ENCODE measurements at regions not wholly inside any gene's neighbourhood (a gene's known extent, or its start where the extent isn't known, plus 50 kb on each side); places are given as distances from the start of the nearest gene placed in this dataset.

GRCh38 chr1:234963904-234964702 is 164.5 kb downstream of the TOMM20 start (continued):
- TF ChIP-seq ZBTB40 (IDR thresholded peaks at IDR 0.05) (no peak), ZBTB40 (CRISPR knock-in tag; IDR thresholded peaks at IDR 0.05) (peak; percentile 27; the same call in 1 of the 2 replicates), ZBTB14 (CRISPR knock-in tag; IDR thresholded peaks at IDR 0.05) (no peak), AGO1 (IDR thresholded peaks at IDR 0.05; ENCODE audit: low read depth, low read length, poor library complexity, severe bottlenecking) (no peak), FOXK2 (IDR thresholded peaks at IDR 0.05) (peak; percentile 64), NCOA1 (CRISPR knock-in tag; IDR thresholded peaks at IDR 0.05) (no peak; the same call in 1 of the 2 replicates), PRMT3 (CRISPR knock-in tag; IDR thresholded peaks at IDR 0.05; ENCODE audit: borderline replicate concordance, low read depth) (0 out of 2 replicates have a peak, but pooled peaks have one; percentile 55), RFX5 (IDR thresholded peaks at IDR 0.05; ENCODE audit: low read depth, low read length) (no peak), MEIS1 (CRISPR knock-in tag; IDR thresholded peaks at IDR 0.05; ENCODE audit: borderline replicate concordance) (no peak), SNAPC2 (CRISPR knock-in tag; IDR thresholded peaks at IDR 0.05) (peak; percentile 68; the same call in 1 of the 2 replicates), TRIM22 (IDR thresholded peaks at IDR 0.05) (no peak), ZNF710 (CRISPR knock-in tag; IDR thresholded peaks at IDR 0.05; ENCODE audit: borderline replicate concordance) (peak; percentile 69; the same call in 1 of the 2 replicates), ZNF577 (CRISPR knock-in tag; IDR thresholded peaks at IDR 0.05; ENCODE audit: borderline replicate concordance, low read depth) (no peak), ZNF329 (CRISPR knock-in tag; IDR thresholded peaks at IDR 0.05; ENCODE audit: low read depth) (0 out of 2 replicates have a peak, but pooled peaks have one; percentile 20), ZC3H4 (CRISPR knock-in tag; IDR thresholded peaks at IDR 0.05; ENCODE audit: borderline replicate concordance) (peak; percentile 92)
